ENCODE measurements at regions not wholly inside any gene's neighbourhood (a gene's known extent, or its start where the extent isn't known, plus 50 kb on each side); places are given as distances from the start of the nearest gene placed in this dataset.

GRCh38 chr13:31875134-31875533 lies 135.8 kb downstream of the RXFP2 start:
- no peak for DNase-seq (ENCODE audit: low spot score)
- Histone ChIP-seq H3F3A (ENCODE audit: low read depth) (no peaks in the 10 kb centered on the region), H3K27me3 (no peaks in the 10 kb centered on the region), H3K4me2 (no peak overlapping the region), H3K79me2 (ENCODE audit: low read depth) (no peaks in the 10 kb centered on the region), H3K27ac (no peak overlapping the region), H3K9ac (no peak overlapping the region), H3K36me3 (no peaks in the 10 kb centered on the region), H3K9me3 (ENCODE audit: low read depth) (no peaks in the 10 kb centered on the region), H3K4me1 (no peaks in the 10 kb centered on the region), H3K4me3 (no peak overlapping the region), H4K20me1 (ENCODE audit: low read depth) (no peaks in the 10 kb centered on the region), H2AFZ (replicated peaks) (no peak overlapping the region)
- Mint-ChIP-seq H3K27me3 (ENCODE audit: insufficient read depth, low read depth) (no peaks in the 10 kb centered on the region), H3K27ac (no peak overlapping the region), H3K36me3 (no peaks in the 10 kb centered on the region), H3K9me3 (no peaks in the 10 kb centered on the region), H3K4me1 (peaks cover 3% of the 10 kb centered on the region), H3K4me3 (no peak overlapping the region)
- TF ChIP-seq EZH2 (IDR thresholded peaks at IDR 0.05) (no peak), EZH2phosphoT487 (IDR thresholded peaks at IDR 0.05) (no peak)
- TF ChIP-seq, protein P1, sequence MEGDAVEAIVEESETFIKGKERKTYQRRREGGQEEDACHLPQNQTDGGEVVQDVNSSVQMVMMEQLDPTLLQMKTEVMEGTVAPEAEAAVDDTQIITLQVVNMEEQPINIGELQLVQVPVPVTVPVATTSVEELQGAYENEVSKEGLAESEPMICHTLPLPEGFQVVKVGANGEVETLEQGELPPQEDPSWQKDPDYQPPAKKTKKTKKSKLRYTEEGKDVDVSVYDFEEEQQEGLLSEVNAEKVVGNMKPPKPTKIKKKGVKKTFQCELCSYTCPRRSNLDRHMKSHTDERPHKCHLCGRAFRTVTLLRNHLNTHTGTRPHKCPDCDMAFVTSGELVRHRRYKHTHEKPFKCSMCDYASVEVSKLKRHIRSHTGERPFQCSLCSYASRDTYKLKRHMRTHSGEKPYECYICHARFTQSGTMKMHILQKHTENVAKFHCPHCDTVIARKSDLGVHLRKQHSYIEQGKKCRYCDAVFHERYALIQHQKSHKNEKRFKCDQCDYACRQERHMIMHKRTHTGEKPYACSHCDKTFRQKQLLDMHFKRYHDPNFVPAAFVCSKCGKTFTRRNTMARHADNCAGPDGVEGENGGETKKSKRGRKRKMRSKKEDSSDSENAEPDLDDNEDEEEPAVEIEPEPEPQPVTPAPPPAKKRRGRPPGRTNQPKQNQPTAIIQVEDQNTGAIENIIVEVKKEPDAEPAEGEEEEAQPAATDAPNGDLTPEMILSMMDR (IDR thresholded peaks at IDR 0.05) = no peak

DNA sequence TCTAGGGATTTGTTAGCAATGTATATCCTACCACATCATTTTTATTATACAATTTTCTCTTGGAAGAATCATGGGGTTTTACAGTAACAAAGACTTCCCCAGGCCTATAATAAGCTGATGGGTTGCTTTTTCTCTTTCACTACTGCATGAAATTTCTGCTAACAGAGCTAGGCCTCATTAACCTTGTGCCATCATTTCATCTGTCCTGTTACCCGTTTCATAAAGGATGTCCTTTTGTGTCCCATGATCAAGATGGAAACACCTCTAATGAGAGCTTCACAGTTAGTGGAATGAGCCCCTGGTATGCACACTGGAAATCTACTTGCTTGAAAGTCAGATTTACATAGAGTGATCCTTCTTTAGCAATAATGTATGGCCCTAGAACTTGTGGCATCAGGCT lies 138.7 kb downstream of the RXFP2 start:
- Mint-ChIP-seq H3K27me3 (ENCODE audit: insufficient read depth, low read depth) (no peaks in the 10 kb centered on the region), H3K27ac (no peak overlapping the region), H3K4me1 (peaks cover 3% of the 10 kb centered on the region), H3K9me3 (no peaks in the 10 kb centered on the region), H3K4me3 (no peak overlapping the region), H3K36me3 (no peaks in the 10 kb centered on the region)
- Histone ChIP-seq H3K79me2 (ENCODE audit: low read depth) (no peaks in the 10 kb centered on the region), H3F3A (ENCODE audit: low read depth) (no peaks in the 10 kb centered on the region), H4K20me1 (ENCODE audit: low read depth) (no peaks in the 10 kb centered on the region), H3K36me3 (no peaks in the 10 kb centered on the region), H3K4me3 (no peak overlapping the region), H3K27ac (no peak overlapping the region), H3K4me1 (no peaks in the 10 kb centered on the region), H2AFZ (replicated peaks) (no peak overlapping the region), H3K27me3 (no peaks in the 10 kb centered on the region), H3K9me3 (ENCODE audit: low read depth) (no peaks in the 10 kb centered on the region), H3K9ac (no peak overlapping the region), H3K4me2 (no peak overlapping the region)
- no peak for DNase-seq (ENCODE audit: low spot score)
- TF ChIP-seq EZH2 (IDR thresholded peaks at IDR 0.05) = no peak
- TF ChIP-seq EZH2phosphoT487 (IDR thresholded peaks at IDR 0.05) = no peak
- TF ChIP-seq, protein P1 (IDR thresholded peaks at IDR 0.05) = no peak

DNA sequence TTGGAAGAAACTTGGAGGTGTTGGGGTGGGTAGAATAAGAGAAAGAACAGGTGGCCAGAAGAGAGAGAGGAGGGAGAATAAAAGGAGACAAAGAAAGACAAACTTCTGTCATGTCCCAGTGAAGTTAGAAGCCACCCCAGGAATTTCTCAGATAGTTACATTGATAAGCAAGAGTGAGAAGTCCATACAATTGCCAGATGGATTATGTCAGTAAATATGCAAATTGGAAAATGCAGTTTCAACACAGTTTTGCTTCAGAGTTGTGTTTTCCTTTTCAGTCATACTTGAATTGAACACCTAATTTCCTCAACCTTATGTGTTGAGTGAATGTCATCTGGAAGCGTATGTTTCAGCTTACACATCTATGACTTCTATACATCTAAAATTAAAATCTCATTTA lies 139.2 kb downstream of the RXFP2 start:
- H3K27me3 ChIP-seq = no peaks in the 10 kb centered on the region
- H3K4me1 ChIP-seq = no peaks in the 10 kb centered on the region
- H3K4me1 Mint-ChIP-seq = no peaks in the 10 kb centered on the region
- no peak overlapping the region for H3K9ac ChIP-seq
- H3F3A ChIP-seq (ENCODE audit: low read depth) = no peaks in the 10 kb centered on the region
- no peak for DNase-seq (ENCODE audit: low spot score)
- no peak overlapping the region for H2AFZ ChIP-seq (replicated peaks)
- TF ChIP-seq EZH2phosphoT487 (IDR thresholded peaks at IDR 0.05) (no peak), EZH2 (IDR thresholded peaks at IDR 0.05) (no peak)
- TF ChIP-seq, protein P1 (IDR thresholded peaks at IDR 0.05) = no peak
- no peaks in the 10 kb centered on the region for H3K36me3 Mint-ChIP-seq
- no peaks in the 10 kb centered on the region for H3K36me3 ChIP-seq
- H3K79me2 ChIP-seq (ENCODE audit: low read depth) = no peaks in the 10 kb centered on the region
- no peaks in the 10 kb centered on the region for H3K27me3 Mint-ChIP-seq (ENCODE audit: insufficient read depth, low read depth)
- H3K4me3 ChIP-seq = no peak overlapping the region
- H3K4me2 ChIP-seq = no peak overlapping the region
- no peaks in the 10 kb centered on the region for H3K9me3 Mint-ChIP-seq
- no peak overlapping the region for H3K4me3 Mint-ChIP-seq
- no peaks in the 10 kb centered on the region for H4K20me1 ChIP-seq (ENCODE audit: low read depth)
- no peak overlapping the region for H3K27ac ChIP-seq
- H3K27ac Mint-ChIP-seq = no peak overlapping the region
- H3K9me3 ChIP-seq (ENCODE audit: low read depth) = no peaks in the 10 kb centered on the region

DNA sequence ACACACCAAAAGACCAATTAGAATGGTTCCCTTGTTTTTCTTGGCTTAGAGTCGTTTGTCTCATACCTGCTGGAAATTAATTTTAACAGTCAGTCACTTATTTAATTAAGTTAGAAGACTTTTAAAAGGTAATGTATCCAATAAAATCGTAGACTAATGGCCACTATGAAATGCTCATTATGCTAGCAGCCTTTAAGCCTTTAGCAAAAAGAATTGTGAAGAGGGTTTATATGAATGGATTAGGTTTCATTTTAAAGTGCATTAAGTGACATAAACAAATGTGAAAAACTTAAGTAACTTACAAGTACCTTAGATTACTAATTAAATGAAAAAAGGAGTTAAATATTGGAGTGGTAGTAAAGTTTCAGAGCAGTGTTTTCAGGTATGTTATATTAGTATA lies 139.6 kb downstream of the RXFP2 start:
- no peak for TF ChIP-seq EZH2phosphoT487 (IDR thresholded peaks at IDR 0.05)
- no peak for TF ChIP-seq EZH2 (IDR thresholded peaks at IDR 0.05)
- TF ChIP-seq, protein P1 (IDR thresholded peaks at IDR 0.05) = no peak
- Histone ChIP-seq H4K20me1 (ENCODE audit: low read depth) (no peaks in the 10 kb centered on the region), H3K27me3 (no peaks in the 10 kb centered on the region), H3K9ac (no peak overlapping the region), H3F3A (ENCODE audit: low read depth) (no peaks in the 10 kb centered on the region), H3K27ac (no peak overlapping the region), H2AFZ (replicated peaks) (no peak overlapping the region), H3K36me3 (no peaks in the 10 kb centered on the region), H3K79me2 (ENCODE audit: low read depth) (no peaks in the 10 kb centered on the region), H3K4me2 (no peak overlapping the region), H3K4me1 (no peaks in the 10 kb centered on the region), H3K9me3 (ENCODE audit: low read depth) (no peaks in the 10 kb centered on the region), H3K4me3 (no peak overlapping the region)
- Mint-ChIP-seq H3K36me3 (no peaks in the 10 kb centered on the region), H3K27me3 (ENCODE audit: insufficient read depth, low read depth) (no peaks in the 10 kb centered on the region), H3K4me1 (no peaks in the 10 kb centered on the region), H3K4me3 (no peak overlapping the region), H3K27ac (no peak overlapping the region), H3K9me3 (no peaks in the 10 kb centered on the region)
- DNase-seq (ENCODE audit: low spot score) = no peak
